DOHH2 (cell line): ENCODE measurements at regions not wholly inside any gene's neighbourhood (a gene's known extent, or its start where the extent isn't known, plus 50 kb on each side); places are given as distances from the start of the nearest gene placed in this dataset.

ENCODE experiments used
- H3F3A ChIP-seq: fragments of 200-600 bp; sonication (generic), shearing (Covaris generic); 2 replicates; pipeline ENCODE4 v1.6.0; 2016; ENCODE audit warnings: antibody characterized with exemption, mild to moderate bottlenecking; ENCODE audit not compliant: control insufficient read depth, insufficient read depth
- H3K27ac ChIP-seq: fragments of 200-600 bp; sonication (generic); 2 replicates; pipeline ENCODE4 v1.5.1; 2014; ENCODE audit warnings: low read depth, mild to moderate bottlenecking, low read length, moderate library complexity
- H3K27me3 ChIP-seq: fragments of 200-600 bp; sonication (generic); 2 replicates; pipeline ENCODE4 v1.6.1; 2014; ENCODE audit warnings: mild to moderate bottlenecking, low read length, mixed read lengths; ENCODE audit not compliant: control insufficient read depth
- H3K36me3 ChIP-seq: fragments of 200-600 bp; sonication (generic); 2 replicates; pipeline ENCODE4 v1.6.1; 2014; ENCODE audit warnings: mild to moderate bottlenecking, low read length, moderate library complexity, mixed read lengths; ENCODE audit not compliant: control insufficient read depth
- H3K4me1 ChIP-seq: fragments of 200-600 bp; sonication (generic); 2 replicates; pipeline ENCODE4 v1.6.1; 2014; ENCODE audit warnings: mild to moderate bottlenecking, low read length, mixed read lengths; ENCODE audit not compliant: control insufficient read depth
- H3K4me2 ChIP-seq: fragments of 200-600 bp; sonication (generic); 2 replicates; pipeline ENCODE4 v1.6.0; 2014; ENCODE audit warnings: mild to moderate bottlenecking, low read length, moderate library complexity
- H3K4me3 ChIP-seq: fragments of 200-600 bp; sonication (generic); 2 replicates; pipeline ENCODE4 v1.5.1; 2014; ENCODE audit warnings: mild to moderate bottlenecking, low read length, mixed read lengths
- H3K79me2 ChIP-seq: fragments of 200-600 bp; sonication (generic); 2 replicates; pipeline ENCODE4 v1.6.1; 2014; ENCODE audit warnings: mild to moderate bottlenecking, low read length, mixed read lengths; ENCODE audit not compliant: control insufficient read depth
- H3K9me2 ChIP-seq: fragments of 200-600 bp; sonication (generic); replicated peaks from 2 replicates; pipeline ENCODE4 v1.6.1; 2014; ENCODE audit warnings: mild to moderate bottlenecking, low read length, mixed read lengths; ENCODE audit not compliant: control insufficient read depth
- H3K9me3 ChIP-seq: fragments of 200-600 bp; sonication (generic); 2 replicates; pipeline ENCODE4 v1.6.1; 2014; ENCODE audit warnings: antibody characterized with exemption, low read length, mixed read lengths; ENCODE audit not compliant: control insufficient read depth, insufficient read depth
- H4K20me1 ChIP-seq: fragments of 200-600 bp; sonication (generic); 2 replicates; pipeline ENCODE4 v1.6.0; 2014; ENCODE audit warnings: low read depth, mild to moderate bottlenecking, antibody characterized with exemption, low read length, moderate library complexity; ENCODE audit not compliant: control insufficient read depth, insufficient read depth
- CTCF ChIP-seq: fragments of 200-600 bp; sonication (generic); IDR thresholded peaks from one replicate; pipeline ENCODE4 v1.5.1; 2014; ENCODE audit warnings: antibody characterized with exemption, mild to moderate bottlenecking, low read depth, low read length; ENCODE audit not compliant: poor library complexity, severe bottlenecking
- EZH2phosphoT487 ChIP-seq: fragments of 200-600 bp; sonication (generic); IDR thresholded peaks from 2 replicates; pipeline ENCODE4 v1.6.1; 2017; ENCODE audit warnings: borderline replicate concordance, mild to moderate bottlenecking, antibody characterized with exemption, low read length, moderate library complexity, mixed read lengths

DNA sequence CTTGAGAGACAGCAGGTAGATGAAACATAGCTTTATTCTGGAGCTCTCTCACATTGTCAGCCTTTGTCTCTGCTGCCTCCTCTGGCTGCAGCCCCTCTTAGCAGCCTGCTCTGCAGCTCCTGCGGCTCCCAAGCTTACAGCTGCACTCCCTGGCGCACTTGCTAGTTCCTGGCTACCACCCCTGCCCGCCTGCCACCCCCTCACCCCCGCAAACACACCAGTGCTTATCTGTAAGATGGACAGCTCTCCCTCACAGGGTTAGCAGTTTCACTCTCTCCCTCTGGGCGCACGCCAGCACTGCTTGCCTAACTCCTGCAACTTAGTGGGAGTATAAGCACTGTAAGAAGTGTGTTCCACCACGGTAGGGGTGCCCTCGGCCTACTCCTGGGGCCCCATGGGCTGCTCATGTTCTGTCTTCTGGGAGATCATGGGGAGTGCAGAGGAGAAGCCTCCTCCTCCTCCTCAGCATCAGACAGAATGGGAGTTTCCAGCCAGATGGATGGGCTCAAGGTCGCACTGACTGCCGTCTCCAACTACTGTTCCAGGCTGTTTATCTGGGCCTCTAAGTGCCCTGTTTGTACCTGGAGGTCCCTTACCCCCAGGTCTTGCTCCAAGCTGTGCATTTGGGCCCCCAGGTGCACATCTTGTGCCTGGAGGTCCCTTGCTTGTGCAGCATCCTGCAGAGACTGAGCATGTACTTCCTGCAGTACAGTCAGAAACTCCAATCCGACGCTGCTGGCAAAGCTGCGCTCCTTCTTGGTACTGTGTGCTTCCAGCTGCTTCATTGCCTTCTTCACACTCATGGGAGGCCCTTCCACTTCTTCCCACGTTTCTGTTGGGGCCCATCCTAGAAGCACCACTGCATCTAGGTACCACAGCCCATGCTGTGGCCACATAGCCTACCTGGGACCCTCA, 1388.1 kb downstream of the AMY1C start:
- no peak overlapping the region for H3K4me3 ChIP-seq
- no peaks in the 10 kb centered on the region for H3K27me3 ChIP-seq
- no peaks in the 10 kb centered on the region for H3F3A ChIP-seq
- H3K9me2 ChIP-seq: no peaks in the 10 kb centered on the region
- H3K79me2 ChIP-seq: no peaks in the 10 kb centered on the region
- TF ChIP-seq EZH2phosphoT487 (no peak), CTCF (no peak)
- no peaks in the 10 kb centered on the region for H3K36me3 ChIP-seq
- H3K27ac ChIP-seq: no peak overlapping the region
- H4K20me1 ChIP-seq: no peaks in the 10 kb centered on the region
- no peaks in the 10 kb centered on the region for H3K4me1 ChIP-seq
- no peak overlapping the region for H3K4me2 ChIP-seq
- H3K9me3 ChIP-seq: no peaks in the 10 kb centered on the region

DNA sequence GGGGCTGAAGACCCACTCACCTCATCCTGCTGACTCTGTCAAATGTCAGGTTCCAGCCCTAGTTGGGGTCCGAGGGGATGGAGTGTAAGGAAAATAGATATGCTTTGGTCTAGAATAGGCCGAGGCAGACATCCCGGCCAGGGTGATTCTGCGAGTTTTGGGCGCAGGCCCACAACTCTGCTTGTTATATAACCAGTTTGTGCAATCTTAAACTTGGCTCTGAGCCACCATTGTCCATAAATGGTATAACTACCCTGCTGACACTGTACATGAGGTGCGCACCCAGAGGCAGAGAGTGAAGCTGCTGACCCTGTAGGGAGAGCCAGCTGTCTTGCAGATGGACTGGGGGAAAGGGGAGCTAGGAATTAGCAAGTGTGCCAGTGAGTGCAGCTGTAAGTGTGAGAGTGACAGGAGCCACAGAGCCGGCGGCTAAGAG, 1388.8 kb downstream of the AMY1C start:
- Histone ChIP-seq H3K27ac (no peak overlapping the region), H3K9me2 (no peaks in the 10 kb centered on the region), H3K4me2 (no peak overlapping the region), H4K20me1 (no peaks in the 10 kb centered on the region), H3K36me3 (no peaks in the 10 kb centered on the region), H3F3A (no peaks in the 10 kb centered on the region), H3K4me1 (no peaks in the 10 kb centered on the region), H3K9me3 (no peaks in the 10 kb centered on the region), H3K4me3 (no peak overlapping the region), H3K79me2 (no peaks in the 10 kb centered on the region), H3K27me3 (no peaks in the 10 kb centered on the region)
- TF ChIP-seq EZH2phosphoT487 (no peak), CTCF (no peak)

- H3K4me3 ChIP-seq: no peak overlapping the region
- no peaks in the 10 kb centered on the region for H3K4me1 ChIP-seq
- no peaks in the 10 kb centered on the region for H3K36me3 ChIP-seq
- H3K79me2 ChIP-seq: no peaks in the 10 kb centered on the region
- H3K27me3 ChIP-seq: no peaks in the 10 kb centered on the region
- TF ChIP-seq EZH2phosphoT487 (no peak), CTCF (no peak)
- H3K9me2 ChIP-seq: no peaks in the 10 kb centered on the region
- no peak overlapping the region for H3K27ac ChIP-seq
- H3K4me2 ChIP-seq: no peak overlapping the region
- no peaks in the 10 kb centered on the region for H3F3A ChIP-seq
- no peaks in the 10 kb centered on the region for H3K9me3 ChIP-seq
- H4K20me1 ChIP-seq: no peaks in the 10 kb centered on the region
These were observed 1423.1 kb downstream of the AMY1C start for GRCh38 chr1:105172788-105173187.
